GM12878 (cell line): ENCODE measurements at regions not wholly inside any gene's neighbourhood (a gene's known extent, or its start where the extent isn't known, plus 50 kb on each side); places are given as distances from the start of the nearest gene placed in this dataset.

Source experiments
- ATAC-seq: fragments of 200-7000 bp; cut with Tn5 transposase; 3 replicates; pipeline ENCODE4 v1.9.1; 2020; ENCODE audit warnings: mild to moderate bottlenecking, moderate library complexity
- BruUV-seq: library from RNA; stranded (reverse); fragments of 400-500 nt; replicated peaks from 2 replicates; lab custom pipeline; 2021; lab: Mats Ljungman, UMichigan
- CTCF ChIA-PET: fragments of 300-600 bp; sonication (Branson Sonifier 250); formaldehyde crosslinking; extraction: SDS; loops from one replicate; lab custom pipeline; 2021; ENCODE audit warnings: inconsistent platforms; lab: Yijun Ruan, JAX
- POLR2A ChIA-PET: fragments of 350-600 bp; formaldehyde crosslinking; extraction: SDS; loops from one replicate; lab custom pipeline; 2021; ENCODE audit warnings: inconsistent platforms; lab: Charles Lee
- RAD21 ChIA-PET: fragments of 300-600 bp; sonication (Branson Sonifier 250); formaldehyde crosslinking; loops from one replicate; lab custom pipeline; 2023; ENCODE audit warnings: antibody characterized with exemption; ENCODE audit not compliant: unreplicated experiment; lab: Charles Lee
- SMC1A ChIA-PET: fragments of 300-600 bp; sonication (Branson Sonifier 250); formaldehyde crosslinking; loops from one replicate; lab custom pipeline; 2023; ENCODE audit not compliant: unreplicated experiment, uncharacterized antibody; lab: Charles Lee
- DNase-seq: peaks from one replicate; pipeline ENCODE4 v3.0.0-alpha.2; 2011; ENCODE audit warnings: low read depth, low spot score
- FAIRE-seq: peaks from 3 replicates; lab custom pipeline; 2011; peaks lifted over from hg19 to GRCh38; lab: Jason Lieb, UNC
- H2AFZ ChIP-seq: 2 replicates; pipeline ENCODE4 v1.6.0; 2011; ENCODE audit warnings: low read depth, low read length, control low read depth; ENCODE audit not compliant: control insufficient read depth
- H3K27ac ChIP-seq: 2 replicates; pipeline ENCODE4 v1.5.1; 2011; ENCODE audit warnings: control low read depth; ENCODE audit not compliant: control insufficient read depth, insufficient read depth
- H3K27me3 ChIP-seq, 2 experiments: replicated peaks in 1 of 2; 2 replicates each; pipeline versions ENCODE4 v1.6.0 to v1.6.1; 2011; ENCODE audit warnings: low read length in 1 of 2; ENCODE audit not compliant: control insufficient read depth in 2 of 2, insufficient read depth in 2 of 2
- H3K36me3 ChIP-seq, 2 experiments: 2 replicates each; pipeline ENCODE4 v1.5.1; 2011; ENCODE audit warnings: low read length in 1 of 2; ENCODE audit not compliant: control insufficient read depth in 2 of 2, insufficient read depth in 2 of 2
- H3K4me1 ChIP-seq: 2 replicates; pipeline ENCODE4 v1.6.1; 2011; ENCODE audit warnings: mild to moderate bottlenecking, low read length, moderate library complexity, mixed read lengths; ENCODE audit not compliant: control insufficient read depth, insufficient read depth
- H3K4me2 ChIP-seq: 2 replicates; pipeline ENCODE4 v1.6.0; 2011; ENCODE audit warnings: control low read depth; ENCODE audit not compliant: control insufficient read depth, insufficient read depth
- H3K4me3 ChIP-seq: fragments of 200-600 bp; sonication (generic); 2 replicates; pipeline ENCODE4 v1.5.1; 2016
- H3K79me2 ChIP-seq: 2 replicates; pipeline ENCODE4 v1.6.0; 2011; ENCODE audit warnings: low read length; ENCODE audit not compliant: control insufficient read depth, insufficient read depth
- H3K9ac ChIP-seq: 2 replicates; pipeline ENCODE4 v1.8.0; 2011; ENCODE audit warnings: low read length, control low read depth, mixed read lengths; ENCODE audit not compliant: control insufficient read depth, insufficient read depth
- H3K9me3 ChIP-seq: replicated peaks from 3 replicates; pipeline ENCODE4 v1.5.1; 2011; ENCODE audit warnings: mild to moderate bottlenecking, low read length; ENCODE audit not compliant: control insufficient read depth, insufficient read depth
- H4K20me1 ChIP-seq: 2 replicates; pipeline ENCODE4 v1.6.0; 2011; ENCODE audit not compliant: control insufficient read depth, insufficient read depth
- BACH1 ChIP-seq: fragments of 450-650 bp; IDR thresholded peaks from 2 replicates; pipeline ENCODE4 v1.6.1; 2017; ENCODE audit warnings: mild to moderate bottlenecking, borderline replicate concordance
- CREB1 ChIP-seq: IDR thresholded peaks from 2 replicates; pipeline ENCODE4 v1.6.1; 2012; ENCODE audit warnings: low read depth, mild to moderate bottlenecking, inconsistent platforms
- GATAD2B ChIP-seq: fragments of 450-650 bp; conservative IDR thresholded peaks from 2 replicates; pipeline ENCODE4 v1.6.1; 2017; ENCODE audit warnings: low read depth, mild to moderate bottlenecking, moderate library complexity
- HDAC6 ChIP-seq: fragments of 200-600 bp; sonication (generic); IDR thresholded peaks from one replicate; pipeline ENCODE4 v1.8.0; 2017; ENCODE audit warnings: antibody characterized with exemption; ENCODE audit not compliant: unreplicated experiment
- MYB ChIP-seq: fragments of 150-350 bp; IDR thresholded peaks from 2 replicates; pipeline ENCODE4 v1.6.1; 2014; ENCODE audit warnings: mild to moderate bottlenecking, low read depth, low read length, borderline replicate concordance
- PBX3 ChIP-seq: IDR thresholded peaks from 2 replicates; pipeline ENCODE4 v1.6.1; 2011; ENCODE audit warnings: mild to moderate bottlenecking, low read depth, low read length, moderate library complexity; ENCODE audit not compliant: insufficient replicate concordance
- POLR2AphosphoS2 ChIP-seq: IDR thresholded peaks from 2 replicates; pipeline ENCODE4 v1.6.1; 2011; ENCODE audit warnings: low read depth, mild to moderate bottlenecking, low read length, improper control_type of control experiment, moderate library complexity
- PRDM15 ChIP-seq: fragments of 450-650 bp; formaldehyde crosslinking; IDR thresholded peaks from 2 replicates; pipeline ENCODE4 v1.4.0; 2020; ENCODE audit warnings: mild to moderate bottlenecking, moderate library complexity
- RELA ChIP-seq: fragments of 450-650 bp; IDR thresholded peaks from 2 replicates; pipeline ENCODE4 v1.8.0; 2014; ENCODE audit warnings: borderline replicate concordance; ENCODE audit not compliant: partially characterized antibody
- SUPT20H ChIP-seq: IDR thresholded peaks from 2 replicates; pipeline ENCODE4 v1.6.1; 2011; ENCODE audit warnings: low read depth, mild to moderate bottlenecking, low read length, moderate library complexity, borderline replicate concordance; ENCODE audit not compliant: control insufficient read depth
- WRNIP1 ChIP-seq: IDR thresholded peaks from 2 replicates; pipeline ENCODE4 v1.6.1; 2011; ENCODE audit warnings: low read depth, low read length, improper control_type of control experiment, borderline replicate concordance
- ZBTB33 ChIP-seq: fragments of 450-650 bp; IDR thresholded peaks from 2 replicates; pipeline ENCODE4 v1.6.1; 2017; ENCODE audit warnings: mild to moderate bottlenecking
- ZNF622 ChIP-seq: fragments of 450-650 bp; IDR thresholded peaks from 2 replicates; pipeline ENCODE4 v1.6.1; 2017; ENCODE audit warnings: mild to moderate bottlenecking, inconsistent platforms
- ZSCAN29 ChIP-seq: fragments of 450-650 bp; IDR thresholded peaks from 2 replicates; pipeline ENCODE4 v1.6.1; 2017; ENCODE audit warnings: mild to moderate bottlenecking, moderate library complexity
- WGBS: methylation state at CpG from one replicate; pipeline ENCODE4 v1.1.6; 2016; ENCODE audit warnings: low lambda C conversion rate; ENCODE audit not compliant: insufficient replicate concordance, insufficient coverage; ENCODE audit errors: missing lambda C conversion rate; 5-methylcytosine and 5-hydroxymethylcytosine counted together
- in situ Hi-C: fragments of 300-500 bp; cut with MboI; formaldehyde crosslinking; loops from 9 replicates; pipeline ENCODE4 v1.14.3; 2018; ENCODE audit warnings: mixed read lengths
- intact Hi-C: fragments of 100-400 bp; cut with micrococcal nuclease; formaldehyde crosslinking; loops from one replicate; pipeline ENCODE4 v1.14.2; 2022; ENCODE audit not compliant: unreplicated experiment

GRCh38 chr21:23612210-23612609 lies 1995.1 kb downstream of the MRPL39 start (continued):
- TF ChIP-seq ZSCAN29: no peak
- TF ChIP-seq MYB: no peak
- no peak for TF ChIP-seq PRDM15
- TF ChIP-seq HDAC6: no peak
- no peak for TF ChIP-seq ZBTB33

- Histone ChIP-seq H3K9me3 (no peaks in the 10 kb centered on the region), H3K4me3 (no peak overlapping the region), H3K79me2 (no peaks in the 10 kb centered on the region), H3K36me3 (no peaks in the 10 kb centered on the region), H3K9ac (no peak overlapping the region), H3K27ac (no peak overlapping the region), H2AFZ (no peak overlapping the region), H4K20me1 (no peaks in the 10 kb centered on the region), H3K4me2 (no peak overlapping the region), H3K27me3 (no peaks in the 10 kb centered on the region), H3K4me1 (no peaks in the 10 kb centered on the region)
- ATAC-seq (no peak), DNase-seq (no peak), FAIRE-seq (no peak)
- TF ChIP-seq ZNF622: no peak
- TF ChIP-seq POLR2AphosphoS2: no peak
- TF ChIP-seq CREB1: no peak
- no peak for TF ChIP-seq SUPT20H
- no peak for TF ChIP-seq GATAD2B
- TF ChIP-seq BACH1: no peak
- TF ChIP-seq RELA: no peak
- no peak for TF ChIP-seq WRNIP1
- TF ChIP-seq PBX3: no peak
- POLR2A ChIA-PET: no interaction called here
- RAD21 ChIA-PET: no interaction called here
- no TSS peak for BruUV-seq
- 12% methylated on average over 4 of the region's 4 CpGs for WGBS
- in situ Hi-C loops: no loop called here
- CTCF ChIA-PET: no interaction called here
- SMC1A ChIA-PET: no interaction called here
- intact Hi-C loops: no loop called here
Observed at GRCh38 chr21:23607782-23608431, 1999.4 kb downstream of the MRPL39 start.
